ENCODE measurements at regions not wholly inside any gene's neighbourhood (a gene's known extent, or its start where the extent isn't known, plus 50 kb on each side); places are given as distances from the start of the nearest gene placed in this dataset.

- H3K36me3 ChIP-seq (replicated peaks; ENCODE audit: control insufficient read depth, insufficient read depth, low read length): no peaks in the 10 kb centered on the region
- DNase-seq: no peak
- no peaks in the 10 kb centered on the region for H3K27me3 ChIP-seq (ENCODE audit: control insufficient read depth, insufficient read depth, low read length)
- H3K4me3 ChIP-seq (ENCODE audit: insufficient read depth, low read depth, low read length): no peak overlapping the region
These were observed 368.0 kb downstream of the QKI start for GRCh38 chr6:163782436-163783003.

- Histone ChIP-seq H3K36me3 (replicated peaks; ENCODE audit: control insufficient read depth, insufficient read depth, low read length) (no peaks in the 10 kb centered on the region), H3K4me3 (ENCODE audit: insufficient read depth, low read depth, low read length) (no peak overlapping the region), H3K27me3 (ENCODE audit: control insufficient read depth, insufficient read depth, low read length) (no peaks in the 10 kb centered on the region)
- DNase-seq: peak; percentile 20
These were observed 366.5 kb downstream of the QKI start for GRCh38 chr6:163780994-163781393.

- no peak for DNase-seq
- no peaks in the 10 kb centered on the region for H3K27me3 ChIP-seq (ENCODE audit: control insufficient read depth, insufficient read depth, low read length)
- H3K36me3 ChIP-seq (replicated peaks; ENCODE audit: control insufficient read depth, insufficient read depth, low read length): no peaks in the 10 kb centered on the region
- H3K4me3 ChIP-seq (ENCODE audit: insufficient read depth, low read depth, low read length): no peak overlapping the region
These were observed 365.3 kb downstream of the QKI start for GRCh38 chr6:163779727-163780284.

- Histone ChIP-seq H3K27me3 (ENCODE audit: control insufficient read depth, insufficient read depth, low read length) (no peaks in the 10 kb centered on the region), H3K36me3 (replicated peaks; ENCODE audit: control insufficient read depth, insufficient read depth, low read length) (no peaks in the 10 kb centered on the region), H3K4me3 (ENCODE audit: insufficient read depth, low read depth, low read length) (no peak overlapping the region)
- no peak for DNase-seq
These were observed 363.2 kb downstream of the QKI start for GRCh38 chr6:163777716-163778115.

- no peak overlapping the region for H3K4me3 ChIP-seq (ENCODE audit: insufficient read depth, low read depth, low read length)
- DNase-seq: no peak
- no peaks in the 10 kb centered on the region for H3K36me3 ChIP-seq (replicated peaks; ENCODE audit: control insufficient read depth, insufficient read depth, low read length)
- no peaks in the 10 kb centered on the region for H3K27me3 ChIP-seq (ENCODE audit: control insufficient read depth, insufficient read depth, low read length)
These were observed 362.6 kb downstream of the QKI start for GRCh38 chr6:163776906-163777686.

- no peaks in the 10 kb centered on the region for H3K36me3 ChIP-seq (replicated peaks; ENCODE audit: control insufficient read depth, insufficient read depth, low read length)
- H3K27me3 ChIP-seq (ENCODE audit: control insufficient read depth, insufficient read depth, low read length): no peaks in the 10 kb centered on the region
- no peak overlapping the region for H3K4me3 ChIP-seq (ENCODE audit: insufficient read depth, low read depth, low read length)
- no peak for DNase-seq
These were observed 361.8 kb downstream of the QKI start for GRCh38 chr6:163776196-163776905.

- DNase-seq: no peak
- Histone ChIP-seq H3K4me3 (ENCODE audit: insufficient read depth, low read depth, low read length) (no peak overlapping the region), H3K27me3 (ENCODE audit: control insufficient read depth, insufficient read depth, low read length) (no peaks in the 10 kb centered on the region), H3K36me3 (replicated peaks; ENCODE audit: control insufficient read depth, insufficient read depth, low read length) (no peaks in the 10 kb centered on the region)
These were observed 360.8 kb downstream of the QKI start for GRCh38 chr6:163775313-163775712.

GRCh38 chr6:163774485-163774884 is 360.0 kb downstream of the QKI start:
- Histone ChIP-seq H3K36me3 (replicated peaks; ENCODE audit: control insufficient read depth, insufficient read depth, low read length) (no peaks in the 10 kb centered on the region), H3K27me3 (ENCODE audit: control insufficient read depth, insufficient read depth, low read length) (no peaks in the 10 kb centered on the region), H3K4me3 (ENCODE audit: insufficient read depth, low read depth, low read length) (no peak overlapping the region)
- DNase-seq: no peak

- DNase-seq: no peak
- Histone ChIP-seq H3K4me3 (ENCODE audit: insufficient read depth, low read depth, low read length) (no peak overlapping the region), H3K27me3 (ENCODE audit: control insufficient read depth, insufficient read depth, low read length) (no peaks in the 10 kb centered on the region), H3K36me3 (replicated peaks; ENCODE audit: control insufficient read depth, insufficient read depth, low read length) (no peaks in the 10 kb centered on the region)
These were observed 359.1 kb downstream of the QKI start for GRCh38 chr6:163773646-163774045.

GRCh38 chr6:163772701-163773100 is 358.2 kb downstream of the QKI start:
- Histone ChIP-seq H3K4me3 (ENCODE audit: insufficient read depth, low read depth, low read length) (no peak overlapping the region), H3K27me3 (ENCODE audit: control insufficient read depth, insufficient read depth, low read length) (no peaks in the 10 kb centered on the region), H3K36me3 (replicated peaks; ENCODE audit: control insufficient read depth, insufficient read depth, low read length) (no peaks in the 10 kb centered on the region)
- DNase-seq: no peak

GRCh38 chr6:163771180-163771579 is 356.7 kb downstream of the QKI start:
- H3K27me3 ChIP-seq (ENCODE audit: control insufficient read depth, insufficient read depth, low read length): no peaks in the 10 kb centered on the region
- no peak for DNase-seq
- H3K36me3 ChIP-seq (replicated peaks; ENCODE audit: control insufficient read depth, insufficient read depth, low read length): no peaks in the 10 kb centered on the region
- no peak overlapping the region for H3K4me3 ChIP-seq (ENCODE audit: insufficient read depth, low read depth, low read length)

- no peak for DNase-seq
- Histone ChIP-seq H3K36me3 (replicated peaks; ENCODE audit: control insufficient read depth, insufficient read depth, low read length) (no peaks in the 10 kb centered on the region), H3K27me3 (ENCODE audit: control insufficient read depth, insufficient read depth, low read length) (no peaks in the 10 kb centered on the region), H3K4me3 (ENCODE audit: insufficient read depth, low read depth, low read length) (no peak overlapping the region)
These were observed 354.4 kb downstream of the QKI start for GRCh38 chr6:163768905-163769304.

- H3K4me3 ChIP-seq (ENCODE audit: insufficient read depth, low read depth, low read length): no peak overlapping the region
- DNase-seq: no peak
- H3K27me3 ChIP-seq (ENCODE audit: control insufficient read depth, insufficient read depth, low read length): no peaks in the 10 kb centered on the region
- no peaks in the 10 kb centered on the region for H3K36me3 ChIP-seq (replicated peaks; ENCODE audit: control insufficient read depth, insufficient read depth, low read length)
These were observed 352.4 kb downstream of the QKI start for GRCh38 chr6:163766936-163767335.

- Histone ChIP-seq H3K36me3 (replicated peaks; ENCODE audit: control insufficient read depth, insufficient read depth, low read length) (no peaks in the 10 kb centered on the region), H3K27me3 (ENCODE audit: control insufficient read depth, insufficient read depth, low read length) (no peaks in the 10 kb centered on the region), H3K4me3 (ENCODE audit: insufficient read depth, low read depth, low read length) (no peak overlapping the region)
- no peak for DNase-seq
These were observed 350.8 kb downstream of the QKI start for GRCh38 chr6:163765335-163765734.

- H3K27me3 ChIP-seq (ENCODE audit: control insufficient read depth, insufficient read depth, low read length): no peaks in the 10 kb centered on the region
- no peaks in the 10 kb centered on the region for H3K36me3 ChIP-seq (replicated peaks; ENCODE audit: control insufficient read depth, insufficient read depth, low read length)
- no peak overlapping the region for H3K4me3 ChIP-seq (ENCODE audit: insufficient read depth, low read depth, low read length)
- DNase-seq: no peak
These were observed 350.0 kb downstream of the QKI start for GRCh38 chr6:163764565-163764964.
